ENCODE measurements at regions not wholly inside any gene's neighbourhood (a gene's known extent, or its start where the extent isn't known, plus 50 kb on each side); places are given as distances from the start of the nearest gene placed in this dataset.
"Not testable (repeated sequence)": the region's sequence is repeated elsewhere in the genome, so short reads cannot be mapped to it uniquely, and the experiment has no call there.

GRCh38 chr5:86199287-86199686 lies 418.5 kb upstream of the COX7C start:
- intact Hi-C loops (cut with DNase I): no loop called here
- ATAC-seq (ENCODE audit: poor library complexity) (no peak), DNase-seq (no peak)

DNA sequence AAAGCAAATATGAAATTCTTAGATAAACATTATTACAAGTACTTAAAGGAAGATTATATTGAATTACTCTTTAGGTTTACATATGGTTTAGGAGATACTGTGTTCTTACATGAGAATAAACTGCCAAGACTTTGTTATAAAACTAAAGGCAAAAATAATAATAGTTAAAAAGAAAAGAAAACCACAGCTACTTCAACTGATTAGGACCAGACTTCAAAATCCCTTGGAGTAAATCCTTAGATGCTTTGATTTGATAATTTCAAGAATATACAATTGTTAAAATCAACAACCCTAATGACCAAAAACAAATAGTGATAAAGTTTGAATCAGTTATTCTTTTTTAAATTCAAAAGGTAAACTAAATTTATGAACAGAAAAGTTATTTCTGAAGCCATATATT lies 389.6 kb upstream of the COX7C start:
- ATAC-seq (ENCODE audit: poor library complexity): no peak
- intact Hi-C loops (cut with DNase I): no loop called here
- DNase-seq: no peak

GRCh38 chr5:86232246-86232645 lies 385.5 kb upstream of the COX7C start:
- DNase-seq: no peak
- no peak for ATAC-seq (ENCODE audit: poor library complexity)
- intact Hi-C loops (cut with DNase I): no loop called here

DNA sequence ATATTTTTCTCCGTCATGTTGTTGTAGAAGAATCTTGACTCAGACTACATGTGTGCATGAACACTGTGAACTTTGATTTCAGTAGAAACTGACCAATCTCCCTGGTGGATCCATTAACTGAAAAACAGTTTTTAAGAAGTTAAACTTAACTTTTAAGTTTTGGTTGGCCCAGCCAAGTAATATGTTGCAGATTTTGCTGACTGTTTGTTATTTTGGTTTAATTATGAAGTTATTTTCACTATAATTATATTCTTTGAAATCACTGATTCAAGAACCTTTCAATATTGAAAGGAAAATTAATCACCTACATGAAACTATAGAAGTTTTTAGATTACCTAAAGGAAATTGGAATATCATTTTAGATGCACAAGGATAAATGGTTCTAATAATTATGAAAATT lies 373.6 kb upstream of the COX7C start:
- ATAC-seq (ENCODE audit: poor library complexity) (no peak), DNase-seq (no peak)
- intact Hi-C loops (cut with DNase I): no loop called here

DNA sequence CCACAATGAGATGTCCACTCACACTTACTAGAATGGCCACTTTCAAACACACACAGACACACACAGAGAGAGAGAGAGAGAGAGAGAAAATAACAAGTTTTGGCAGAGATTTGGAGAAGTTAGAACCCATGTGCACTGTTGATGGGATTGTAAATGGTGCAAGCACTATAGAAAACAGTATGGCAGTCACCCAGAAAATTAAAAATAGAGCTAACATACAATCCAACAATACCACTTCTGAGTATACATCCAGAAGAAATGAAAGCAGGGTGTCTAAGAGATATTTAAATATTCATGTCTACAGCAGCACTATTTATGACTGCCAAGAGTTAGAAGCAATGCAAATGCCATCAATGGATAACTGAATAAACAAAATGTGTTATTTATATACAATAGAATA lies 359.9 kb upstream of the COX7C start:
- ATAC-seq (ENCODE audit: poor library complexity) (no peak), DNase-seq (no peak)
- intact Hi-C loops (cut with DNase I): no loop called here

DNA sequence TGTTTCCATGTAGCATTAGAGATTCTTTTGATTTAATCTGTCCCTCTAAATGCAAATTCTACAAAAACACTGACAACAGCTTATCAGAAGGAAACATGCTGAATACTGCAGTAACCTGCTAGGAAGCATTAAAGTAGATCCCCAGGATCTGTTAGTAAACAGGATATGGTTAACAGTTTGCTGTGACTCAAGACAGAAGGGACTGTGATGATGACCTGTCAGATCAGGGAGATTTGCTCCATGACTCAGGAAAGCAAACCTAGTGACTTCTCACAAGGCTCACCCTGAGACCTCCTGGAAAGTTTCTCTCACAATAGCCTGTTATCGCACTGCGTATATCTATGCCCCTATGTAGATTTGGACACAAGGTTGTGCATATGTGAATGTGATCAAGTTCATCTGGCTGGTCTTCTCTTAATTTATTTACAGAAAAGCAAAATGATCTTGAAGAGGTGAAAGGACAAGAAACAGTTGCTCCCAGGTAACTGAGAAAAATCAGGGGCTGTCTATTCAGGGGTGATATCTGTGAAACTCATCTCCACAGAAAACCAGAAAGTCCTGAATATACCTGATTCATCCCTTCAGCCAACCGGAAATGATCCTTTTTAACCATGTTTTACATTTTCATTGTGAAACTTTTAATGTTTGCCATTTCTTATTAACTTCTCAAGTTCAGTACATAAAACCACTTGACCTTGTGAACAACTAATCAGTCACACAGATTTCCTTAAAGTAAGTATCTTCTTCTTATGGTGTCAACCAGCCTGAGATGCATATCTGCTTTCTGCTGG lies 333.1 kb upstream of the COX7C start:
- ATAC-seq (ENCODE audit: poor library complexity); intact Hi-C loops (cut with DNase I); DNase-seq: not testable (repeated sequence)

DNA sequence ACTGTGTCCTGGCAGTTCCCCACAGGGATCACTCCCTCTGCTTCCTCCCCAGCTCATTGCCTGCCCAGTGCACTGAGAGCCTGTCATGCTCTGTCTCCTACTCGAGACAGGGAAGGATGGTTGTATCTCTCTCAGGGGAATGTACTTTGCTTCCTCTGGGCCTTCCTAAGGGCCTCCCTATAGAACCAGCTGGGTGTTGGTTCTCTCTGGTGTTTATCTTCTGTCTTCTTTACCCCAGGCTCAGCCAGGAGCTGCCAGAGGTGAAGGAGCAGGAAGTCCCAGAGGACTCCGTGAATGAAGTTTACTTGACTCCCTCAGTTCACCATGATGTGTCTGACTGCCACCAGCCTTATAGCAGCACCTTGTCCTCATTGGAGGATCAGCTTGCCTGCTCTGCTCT lies 330.3 kb upstream of the COX7C start:
- ATAC-seq (ENCODE audit: poor library complexity); intact Hi-C loops (cut with DNase I); DNase-seq: not testable (repeated sequence)

DNA sequence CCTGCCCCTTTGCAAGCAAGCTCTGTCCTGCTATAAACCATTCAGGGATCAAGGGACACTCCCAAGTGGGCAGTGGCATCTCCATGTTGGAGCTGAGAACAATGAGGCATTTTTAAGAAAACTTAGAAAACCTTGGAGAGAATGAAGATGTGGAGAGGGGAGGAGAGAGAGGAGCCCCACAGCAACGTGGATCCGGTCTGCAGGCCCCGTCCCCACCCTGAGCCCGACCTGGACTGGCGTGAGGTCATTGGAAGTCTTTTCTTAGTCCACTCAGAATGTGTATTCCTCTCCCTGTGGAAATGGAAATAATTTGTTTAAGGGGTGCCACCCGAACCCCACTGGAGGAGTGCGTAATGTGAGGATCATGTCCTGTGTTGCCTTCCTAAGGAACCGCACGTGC lies 328.0 kb upstream of the COX7C start:
- ATAC-seq (ENCODE audit: poor library complexity); intact Hi-C loops (cut with DNase I); DNase-seq: not testable (repeated sequence)

DNA sequence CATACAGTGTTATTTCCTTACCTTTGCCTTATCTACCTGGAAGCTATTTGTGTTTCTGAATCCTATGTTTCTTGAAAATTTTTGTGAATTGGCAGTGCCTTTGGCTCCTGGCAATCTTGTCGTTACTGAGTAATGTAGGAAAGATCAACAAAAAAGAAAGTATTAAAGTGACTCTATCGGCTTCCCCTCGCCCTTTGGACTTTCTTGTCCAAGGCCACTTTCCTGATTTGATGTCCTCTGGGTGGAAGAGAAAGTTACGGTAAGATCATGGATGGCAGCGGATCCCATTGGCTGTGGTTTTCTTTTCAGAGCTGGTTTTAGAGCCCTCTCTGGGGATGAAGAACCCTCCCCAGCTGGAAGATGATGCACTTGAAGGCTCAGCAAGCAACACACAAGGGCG lies 324.9 kb upstream of the COX7C start:
- intact Hi-C loops (cut with DNase I); DNase-seq: not testable (repeated sequence)

DNA sequence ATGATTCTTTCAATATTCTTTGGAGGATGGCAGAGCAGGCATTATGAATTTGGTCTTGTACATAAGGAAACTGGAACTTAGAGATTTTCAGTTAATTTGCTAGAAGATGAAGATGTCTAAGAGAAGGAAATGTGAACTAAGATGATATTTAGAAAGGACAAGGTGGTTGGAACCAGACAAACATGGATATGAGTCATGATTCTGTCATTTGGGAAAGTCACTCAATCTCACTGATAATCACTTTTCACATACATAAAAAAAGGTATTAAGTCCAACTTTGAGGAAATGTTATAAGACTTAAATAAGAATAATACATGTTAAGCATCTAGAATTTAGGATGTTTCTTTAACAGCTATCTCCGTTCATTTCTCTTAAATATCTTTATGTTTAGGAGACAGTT lies 315.1 kb upstream of the COX7C start:
- DNase-seq; intact Hi-C loops (cut with DNase I); ATAC-seq (ENCODE audit: poor library complexity): not testable (repeated sequence)

More for the DNA sequence above, 324.9 kb upstream of the COX7C start:
- not testable (repeated sequence) for ATAC-seq (ENCODE audit: poor library complexity)

- ATAC-seq (ENCODE audit: poor library complexity); DNase-seq; intact Hi-C loops (cut with DNase I): not testable (repeated sequence)
Measured at GRCh38 chr5:86305050-86305449, 312.7 kb upstream of the COX7C start.

- intact Hi-C loops (cut with DNase I): no loop called here
- DNase-seq (no peak), ATAC-seq (ENCODE audit: poor library complexity) (no peak)
Measured at GRCh38 chr5:86314951-86315350, 302.8 kb upstream of the COX7C start.

GRCh38 chr5:86320266-86320665 lies 297.5 kb upstream of the COX7C start:
- DNase-seq (no peak), ATAC-seq (ENCODE audit: poor library complexity) (no peak)
- intact Hi-C loops (cut with DNase I): no loop called here

DNA sequence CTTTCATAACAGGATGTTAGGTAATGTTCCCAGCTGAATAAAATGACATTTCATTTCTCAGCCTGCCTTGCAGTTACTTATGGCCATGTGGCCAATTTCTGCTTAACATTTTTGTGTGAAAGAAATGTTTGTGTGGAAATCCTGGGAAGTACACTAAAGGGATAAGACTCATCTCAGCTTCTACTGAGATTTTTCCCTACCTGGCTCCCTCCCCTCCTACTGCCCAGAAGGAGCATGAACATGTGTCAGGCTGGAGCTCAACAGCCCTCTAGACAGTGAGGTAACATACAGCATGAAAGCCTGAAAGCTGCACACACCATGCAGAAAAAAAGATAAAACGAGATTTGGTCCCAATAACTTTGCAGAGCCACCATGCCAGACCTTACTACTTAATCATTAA lies 288.4 kb upstream of the COX7C start:
- DNase-seq (no peak), ATAC-seq (ENCODE audit: poor library complexity) (peak; percentile 27)
- intact Hi-C loops (cut with DNase I): no loop called here

GRCh38 chr5:86330736-86331135 lies 287.0 kb upstream of the COX7C start:
- DNase-seq (no peak), ATAC-seq (ENCODE audit: poor library complexity) (no peak)

DNA sequence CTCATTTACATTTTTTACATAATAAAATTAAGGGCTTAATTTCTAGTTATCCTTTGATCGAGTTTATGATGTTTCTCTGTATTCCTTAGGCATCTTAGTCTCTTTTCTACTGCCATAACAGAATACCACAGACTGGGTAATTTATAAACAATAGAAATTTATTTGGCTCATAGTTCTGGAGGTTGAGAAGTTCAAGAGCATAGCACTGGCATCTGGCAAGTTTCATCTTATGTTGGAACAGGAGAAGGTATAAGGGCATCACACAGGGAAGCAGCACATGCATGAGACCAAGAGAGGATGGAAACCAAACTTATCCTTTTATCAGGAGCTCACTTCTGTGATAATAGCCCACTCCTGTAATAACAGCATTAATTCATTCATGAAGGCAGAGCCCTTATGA lies 284.9 kb upstream of the COX7C start:
- DNase-seq: no peak
- no peak for ATAC-seq (ENCODE audit: poor library complexity)
- intact Hi-C loops (cut with DNase I): no loop called here

More at GRCh38 chr5:86330736-86331135, 287.0 kb upstream of the COX7C start:
- intact Hi-C loops (cut with DNase I): no loop called here

DNA sequence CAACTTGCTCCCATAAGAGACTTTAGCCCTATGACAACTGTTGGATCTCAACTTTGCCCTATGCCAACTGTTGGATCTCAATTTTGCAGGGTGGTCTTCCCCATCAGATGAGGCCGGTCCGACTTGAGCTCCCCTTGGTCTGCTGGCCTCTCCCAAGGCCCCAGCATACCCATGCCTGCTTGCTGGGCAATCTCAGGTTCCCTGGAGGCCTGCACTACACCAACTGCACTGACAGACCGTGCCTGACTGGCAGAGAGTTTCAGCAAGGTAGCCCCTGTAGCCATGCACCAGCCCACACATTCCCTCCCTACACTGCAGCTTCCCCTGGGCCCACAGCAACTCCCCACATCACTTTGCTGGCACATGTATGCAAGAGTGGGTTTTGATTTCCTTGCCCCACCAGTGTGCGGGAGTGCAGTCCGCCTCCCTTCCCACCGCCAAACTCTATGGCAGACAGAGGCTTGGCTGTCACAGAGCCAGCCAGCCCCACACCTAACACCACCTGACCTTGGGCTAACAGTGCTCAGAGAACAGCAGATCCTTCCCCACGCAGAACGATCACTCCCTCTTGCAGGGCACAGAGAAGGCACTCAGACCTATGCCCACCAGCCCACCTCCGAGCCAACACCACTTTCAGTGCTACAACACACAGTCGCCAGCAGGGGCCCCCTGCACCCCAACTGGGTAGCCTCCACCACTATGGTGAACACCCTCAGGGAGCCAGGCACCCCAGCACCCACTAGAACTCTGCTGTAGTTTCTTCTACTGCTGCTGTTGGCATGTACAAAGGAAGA lies 279.9 kb upstream of the COX7C start:
- ATAC-seq (ENCODE audit: poor library complexity): no peak
- intact Hi-C loops (cut with DNase I): no loop called here

DNA sequence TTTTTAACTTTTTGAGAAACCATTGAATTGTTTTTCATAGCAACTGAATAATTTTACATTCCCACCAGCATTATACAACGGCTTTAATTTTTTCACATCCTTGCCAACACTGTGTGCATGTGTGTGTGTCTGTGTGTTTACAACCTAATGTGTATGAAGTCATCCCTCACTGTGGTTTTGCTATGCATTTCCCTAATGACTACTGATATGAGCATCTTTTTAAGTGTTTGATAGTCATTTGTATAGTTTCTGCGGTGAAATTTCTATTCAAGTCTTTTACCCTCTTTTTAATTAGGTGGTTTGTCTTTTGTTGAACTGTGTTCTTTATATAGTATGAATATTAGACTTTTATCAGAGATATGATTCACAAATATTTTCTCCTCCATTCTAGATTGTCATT lies 263.1 kb upstream of the COX7C start:
- ATAC-seq (ENCODE audit: poor library complexity): no peak
- no peak for DNase-seq
- intact Hi-C loops (cut with DNase I): no loop called here

More for the DNA sequence above, 279.9 kb upstream of the COX7C start:
- no peak for DNase-seq

DNA sequence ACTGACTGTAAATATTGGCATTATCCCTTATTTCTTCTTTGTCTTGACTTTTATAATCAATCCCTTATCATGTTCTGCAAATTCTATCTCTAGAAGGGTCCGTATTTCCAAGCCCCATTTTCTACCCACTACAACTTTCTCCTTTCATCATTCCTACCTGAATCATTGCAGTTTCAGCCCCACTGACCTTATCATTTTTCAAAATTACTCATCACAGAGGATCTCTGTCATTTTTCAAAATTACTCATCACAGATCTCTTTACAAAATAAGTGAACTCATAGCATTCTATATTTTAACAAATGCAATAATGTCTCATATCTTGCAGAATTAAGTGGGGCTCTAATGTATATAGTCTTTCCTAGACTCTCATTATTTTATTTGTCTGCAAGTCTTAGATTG lies 256.9 kb upstream of the COX7C start:
- intact Hi-C loops (cut with DNase I): no loop called here
- no peak for ATAC-seq (ENCODE audit: poor library complexity)
- no peak for DNase-seq

- no peak for ATAC-seq (ENCODE audit: poor library complexity)
- intact Hi-C loops (cut with DNase I): no loop called here
- DNase-seq: no peak
Measured at GRCh38 chr5:86371061-86371460, 246.7 kb upstream of the COX7C start.

Measured in Right ventricle myocardium superior (tissue), 1 donor.